Ovary (tissue), 3 donors: ENCODE measurements at regions not wholly inside any gene's neighbourhood (a gene's known extent, or its start where the extent isn't known, plus 50 kb on each side); places are given as distances from the start of the nearest gene placed in this dataset.

Source experiments
- EP300 ChIP-seq: sonication (generic); formaldehyde crosslinking; IDR thresholded peaks from one replicate; pipeline ENCODE4 v1.6.1; 2017; ENCODE audit warnings: antibody characterized with exemption
- POLR2A ChIP-seq: fragments of 450-650 bp; IDR thresholded peaks from one replicate; pipeline ENCODE4 v1.6.1; 2017; ENCODE audit warnings: antibody characterized with exemption, mild to moderate bottlenecking, moderate library complexity
- TF ChIP-seq, protein P1 (sequence below), 3 donors: fragments of 450-650 bp in 2 of 3; fragments of 200-600 bp in 1 of 3; IDR thresholded peaks; one replicate each; pipeline versions ENCODE4 v1.5.1 to v1.8.0; 2016 to 2022; ENCODE audit warnings: antibody characterized with exemption in 3 of 3, mild to moderate bottlenecking in 1 of 3
- donor health status: DM: no; HTN: no; CAD: no.

DNA sequence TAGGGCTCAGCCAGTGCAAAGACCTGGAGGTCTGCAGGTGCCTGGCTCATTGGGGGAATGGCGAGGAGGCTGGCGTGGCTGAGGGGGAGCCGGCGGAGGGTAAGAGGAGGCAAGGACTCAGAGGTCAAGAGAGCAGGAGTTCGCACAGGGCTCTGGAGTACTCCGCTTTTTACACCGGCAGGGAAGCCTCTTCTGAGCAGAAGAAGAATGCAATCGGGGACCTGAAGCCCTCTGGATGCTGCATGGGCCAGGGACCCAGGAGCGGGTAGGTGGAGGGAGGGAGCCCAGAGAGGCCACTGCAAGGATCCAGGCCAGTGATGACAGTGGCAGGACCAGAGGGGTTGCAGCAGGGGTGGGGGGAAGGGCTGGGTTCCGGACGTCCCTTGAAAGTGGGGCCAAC lies 70.4 kb upstream of the TAMM41 start:
- TF ChIP-seq, protein P1, sequence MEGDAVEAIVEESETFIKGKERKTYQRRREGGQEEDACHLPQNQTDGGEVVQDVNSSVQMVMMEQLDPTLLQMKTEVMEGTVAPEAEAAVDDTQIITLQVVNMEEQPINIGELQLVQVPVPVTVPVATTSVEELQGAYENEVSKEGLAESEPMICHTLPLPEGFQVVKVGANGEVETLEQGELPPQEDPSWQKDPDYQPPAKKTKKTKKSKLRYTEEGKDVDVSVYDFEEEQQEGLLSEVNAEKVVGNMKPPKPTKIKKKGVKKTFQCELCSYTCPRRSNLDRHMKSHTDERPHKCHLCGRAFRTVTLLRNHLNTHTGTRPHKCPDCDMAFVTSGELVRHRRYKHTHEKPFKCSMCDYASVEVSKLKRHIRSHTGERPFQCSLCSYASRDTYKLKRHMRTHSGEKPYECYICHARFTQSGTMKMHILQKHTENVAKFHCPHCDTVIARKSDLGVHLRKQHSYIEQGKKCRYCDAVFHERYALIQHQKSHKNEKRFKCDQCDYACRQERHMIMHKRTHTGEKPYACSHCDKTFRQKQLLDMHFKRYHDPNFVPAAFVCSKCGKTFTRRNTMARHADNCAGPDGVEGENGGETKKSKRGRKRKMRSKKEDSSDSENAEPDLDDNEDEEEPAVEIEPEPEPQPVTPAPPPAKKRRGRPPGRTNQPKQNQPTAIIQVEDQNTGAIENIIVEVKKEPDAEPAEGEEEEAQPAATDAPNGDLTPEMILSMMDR (IDR thresholded peaks at IDR 0.05): no peak
- TF ChIP-seq EP300: no peak
- no peak for TF ChIP-seq POLR2A
